Gastroesophageal sphincter (tissue), 3 donors: ENCODE measurements at regions not wholly inside any gene's neighbourhood (a gene's known extent, or its start where the extent isn't known, plus 50 kb on each side); places are given as distances from the start of the nearest gene placed in this dataset.

Experiments used
- CTCF ChIP-seq, 4 experiments: fragments of 200-600 bp in 2 of 4; fragments of 450-650 bp in 2 of 4; sonication (generic) in 1 of 4; IDR thresholded peaks; one replicate each; pipeline ENCODE4 v1.5.1; 2017 to 2019; ENCODE audit warnings: antibody characterized with exemption in 4 of 4, mild to moderate bottlenecking in 2 of 4, moderate library complexity in 2 of 4
- EP300 ChIP-seq: sonication (generic); formaldehyde crosslinking; IDR thresholded peaks from one replicate; pipeline ENCODE4 v1.6.1; 2017; ENCODE audit warnings: antibody characterized with exemption, mild to moderate bottlenecking
- POLR2A ChIP-seq, 2 donors: fragments of 450-650 bp; IDR thresholded peaks; one replicate each; pipeline ENCODE4 v1.6.1; 2017; ENCODE audit warnings: antibody characterized with exemption in 2 of 2, mild to moderate bottlenecking in 2 of 2, moderate library complexity in 1 of 2
- POLR2AphosphoS5 ChIP-seq: sonication (generic); formaldehyde crosslinking; IDR thresholded peaks from one replicate; pipeline ENCODE4 v1.6.1; 2017; ENCODE audit warnings: antibody characterized with exemption

DNA sequence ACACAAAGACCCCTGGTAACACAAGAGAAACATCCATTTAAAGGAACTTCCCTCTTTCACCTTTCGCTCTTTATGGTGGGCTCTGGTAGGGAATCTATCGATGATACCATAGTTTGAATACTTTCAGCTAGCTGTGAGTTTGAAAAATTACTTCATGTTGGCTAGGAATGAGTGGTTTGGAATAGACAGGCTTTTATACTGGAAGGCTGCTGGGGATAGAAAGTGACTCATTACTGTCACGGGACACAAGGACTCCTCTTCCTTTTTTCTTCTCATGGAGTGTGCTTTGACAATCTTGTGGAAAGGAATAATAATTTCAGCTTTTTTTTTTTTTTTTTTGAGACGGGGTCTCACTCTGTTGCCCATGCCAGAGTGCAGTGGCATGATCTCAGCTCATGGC lies 76.9 kb downstream of the CYB561 start:
- no peak for TF ChIP-seq EP300
- no peak for TF ChIP-seq CTCF (IDR thresholded peaks at IDR 0.05)
- no peak for TF ChIP-seq POLR2A (IDR thresholded peaks at IDR 0.05)
- TF ChIP-seq POLR2AphosphoS5: no peak
